GM18861 (cell line): ENCODE measurements at regions not wholly inside any gene's neighbourhood (a gene's known extent, or its start where the extent isn't known, plus 50 kb on each side); places are given as distances from the start of the nearest gene placed in this dataset.

ENCODE experiments used
- ATAC-seq: cut with Tn5 transposase; IDR thresholded peaks from one replicate; pipeline ENCODE4 v1.9.1; 2021; ENCODE audit not compliant: unreplicated experiment

DNA sequence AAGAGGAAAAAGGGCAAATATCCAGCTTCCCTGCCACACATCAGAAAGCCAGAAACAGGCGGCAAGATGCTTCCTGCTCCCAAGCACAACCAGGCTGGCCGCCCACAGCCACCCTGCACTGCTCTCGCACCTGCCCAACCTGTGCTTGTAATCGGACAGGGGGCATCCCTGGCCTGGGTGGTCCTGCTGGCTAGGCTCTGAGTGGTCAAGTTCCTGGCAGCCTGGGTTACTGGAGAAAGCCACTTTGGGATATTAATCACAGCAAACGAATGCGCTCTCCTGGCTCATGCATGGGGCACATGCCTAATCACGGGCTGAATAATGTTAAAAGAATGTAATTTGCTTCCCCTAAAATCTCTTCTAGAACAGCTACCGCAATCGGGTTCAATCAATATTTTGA, 442.4 kb downstream of the MCTP2 start:
- no peak for ATAC-seq

DNA sequence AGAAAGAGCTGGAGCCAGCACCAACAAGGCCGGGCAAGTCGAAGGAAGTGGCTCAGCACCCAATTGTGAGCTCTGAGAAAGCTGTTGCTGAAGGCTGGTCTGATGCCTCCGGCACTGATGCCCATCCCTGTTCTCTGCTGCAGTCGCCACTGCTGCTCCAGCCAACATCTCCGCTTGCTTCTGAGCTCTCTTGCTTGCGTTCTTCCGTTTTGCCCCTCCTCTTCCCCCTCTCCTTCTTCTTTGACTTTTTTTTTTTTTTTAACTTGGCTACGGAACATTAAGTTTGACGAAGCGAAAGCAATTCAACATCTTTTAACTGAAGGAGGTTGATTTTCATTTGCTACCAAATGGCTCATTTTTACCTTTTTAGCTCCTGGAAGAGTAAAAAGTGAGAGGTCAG, 442.9 kb downstream of the MCTP2 start:
- ATAC-seq, result no peak

DNA sequence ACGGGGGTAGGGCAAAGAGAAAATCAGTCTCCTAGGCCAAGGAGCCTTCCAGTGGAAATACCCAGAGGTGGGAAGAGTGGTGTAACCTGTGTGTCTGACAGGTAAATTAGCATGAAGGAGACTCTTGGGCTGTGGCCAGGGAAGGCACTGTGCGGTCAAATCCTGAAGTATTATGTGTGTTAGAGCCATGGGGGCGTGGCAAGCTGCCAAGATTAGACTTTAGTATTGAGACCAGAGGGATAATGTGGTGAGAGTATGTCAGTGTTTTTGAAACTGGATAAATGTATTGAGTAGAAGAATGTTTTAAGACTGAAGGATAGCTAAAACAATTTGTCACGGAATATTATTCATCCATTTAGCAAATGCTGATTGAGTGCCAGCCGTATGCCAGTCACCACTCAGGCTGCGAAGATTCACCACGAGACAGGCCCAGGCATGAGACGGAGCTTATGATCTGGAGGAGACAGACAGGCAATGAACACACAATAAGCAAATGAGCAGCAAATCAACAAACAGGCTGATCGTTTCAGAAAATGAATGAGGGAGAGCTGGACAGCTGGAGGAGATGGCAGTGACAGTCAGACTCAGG, 445.9 kb downstream of the MCTP2 start:
- ATAC-seq, result no peak

DNA sequence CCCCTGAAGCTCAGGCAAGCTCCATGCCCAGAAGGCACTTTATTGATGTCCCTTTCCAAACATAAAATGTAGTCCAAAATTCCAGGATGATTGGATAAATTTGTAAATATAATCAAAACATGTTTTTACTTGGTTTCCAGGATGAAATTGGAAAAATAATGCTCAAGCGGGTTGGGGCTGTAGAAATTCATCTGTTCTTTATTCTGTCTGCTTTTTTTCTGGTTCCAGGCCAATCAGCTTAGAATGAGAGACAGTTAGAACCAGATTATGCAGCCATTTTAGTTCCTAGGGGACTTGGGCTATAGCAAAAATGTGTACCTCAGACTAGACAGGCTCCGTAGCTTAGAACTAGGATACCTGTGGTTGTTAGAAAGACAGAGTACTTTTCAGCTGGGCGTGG, 450.8 kb downstream of the MCTP2 start:
- ATAC-seq, result no peak

DNA sequence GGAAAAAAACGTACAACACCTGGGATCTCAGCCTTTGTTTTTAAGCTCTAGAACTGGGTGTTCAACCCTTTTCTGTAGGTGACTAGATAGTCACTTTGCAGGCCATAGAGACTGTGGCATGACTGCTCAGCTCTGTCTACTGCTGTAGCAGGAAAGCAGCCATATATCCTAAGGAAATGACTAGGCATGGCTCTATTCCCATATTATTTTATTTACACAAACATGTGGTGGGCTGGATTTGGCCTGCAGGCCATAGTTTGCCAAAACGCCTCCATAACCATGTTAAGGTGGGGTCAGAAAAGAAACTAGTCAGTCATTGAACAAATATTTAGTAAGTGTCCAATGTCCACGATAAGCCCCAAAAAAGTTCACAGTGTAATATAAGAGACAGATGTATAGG, 452.5 kb downstream of the MCTP2 start:
- ATAC-seq, result no peak

DNA sequence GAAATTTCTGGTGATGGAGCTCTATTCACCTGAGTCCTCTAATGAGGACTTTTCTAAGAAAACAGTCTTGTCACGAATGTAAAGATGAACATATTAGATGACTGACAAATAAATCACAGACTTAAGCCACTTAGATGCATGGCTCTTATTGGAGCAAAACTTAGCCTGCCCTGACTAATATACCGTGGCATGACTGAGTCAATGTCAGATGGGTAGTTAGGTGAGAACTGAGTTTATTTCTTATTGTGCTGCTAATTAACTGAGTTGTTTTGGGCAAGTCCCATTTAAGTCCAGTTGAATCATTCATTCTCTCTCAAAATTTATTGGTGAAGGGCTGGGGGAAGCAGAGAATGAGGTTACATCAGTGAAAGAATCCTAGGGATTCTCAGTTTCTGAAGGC, 459.8 kb downstream of the MCTP2 start:
- no peak for ATAC-seq

DNA sequence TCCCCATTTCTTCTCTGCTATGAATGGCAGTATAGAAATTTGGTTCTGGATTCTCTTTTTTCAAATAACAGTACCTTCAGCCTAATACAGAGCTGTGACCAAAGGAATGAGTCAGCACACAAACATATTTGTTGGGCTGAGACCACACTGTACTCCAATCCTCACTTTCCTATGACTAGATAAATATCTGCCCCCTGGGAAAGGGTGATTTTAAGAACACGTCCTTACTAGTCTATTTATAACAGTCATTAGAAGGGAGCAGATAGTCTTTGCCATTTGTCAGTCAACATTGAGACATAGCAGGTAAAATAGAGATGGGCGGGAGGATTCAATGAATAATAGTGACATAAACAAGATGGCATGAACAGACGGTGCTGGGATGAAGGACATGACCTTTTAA, 461.3 kb downstream of the MCTP2 start:
- no peak for ATAC-seq

DNA sequence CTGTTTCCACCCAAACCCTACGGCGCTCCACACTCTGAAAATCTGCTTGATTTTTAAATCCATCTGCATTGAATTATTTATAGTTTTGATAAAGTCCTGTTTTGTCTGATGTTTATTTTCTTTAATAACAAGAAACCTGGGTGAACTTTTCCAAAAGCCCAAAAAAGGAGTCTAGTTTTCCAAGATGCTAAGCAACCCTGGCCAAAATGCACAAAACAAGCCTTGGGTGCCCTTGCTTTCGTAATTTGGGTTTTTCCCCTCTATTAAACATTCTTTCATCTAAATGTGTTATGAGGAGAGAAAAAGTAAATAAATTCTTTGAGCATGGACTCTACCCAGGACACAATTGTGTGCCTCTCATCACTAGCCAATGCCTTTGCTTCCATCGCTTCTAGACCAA, 468.9 kb downstream of the MCTP2 start:
- ATAC-seq, result no peak

DNA sequence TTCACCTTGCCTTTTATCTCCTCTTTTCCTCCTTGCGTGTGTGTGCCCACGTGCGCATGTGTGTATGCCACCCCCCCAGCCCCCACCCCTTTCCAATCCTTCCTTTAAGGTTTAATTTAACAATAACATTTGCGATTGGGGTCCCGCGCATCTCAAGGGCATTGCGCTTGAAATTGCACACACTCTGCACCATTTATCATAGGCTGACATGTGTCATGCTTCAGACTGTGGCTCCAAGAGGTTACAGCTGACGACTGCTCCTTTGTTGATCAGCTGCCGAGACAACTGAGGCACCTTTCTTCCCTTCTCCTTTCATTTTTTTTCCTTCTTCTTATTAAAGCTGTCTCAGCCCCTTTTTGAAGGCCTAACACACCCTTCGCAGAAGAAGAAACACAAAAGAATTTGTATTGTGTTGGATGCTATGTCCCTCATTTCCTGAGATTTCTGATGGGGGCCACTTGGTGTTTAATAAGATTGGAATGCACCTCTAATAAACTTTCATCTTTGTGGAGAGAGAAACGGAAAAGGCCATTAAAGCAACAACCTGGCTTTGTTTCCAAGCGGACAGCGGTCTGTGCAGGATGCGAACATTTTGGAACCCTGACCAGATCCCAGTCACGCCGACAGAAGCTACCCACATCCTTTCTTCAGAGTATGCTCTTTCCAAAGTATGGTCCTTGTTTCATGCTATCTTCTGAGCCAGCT, 470.1 kb downstream of the MCTP2 start:
- no peak for ATAC-seq

DNA sequence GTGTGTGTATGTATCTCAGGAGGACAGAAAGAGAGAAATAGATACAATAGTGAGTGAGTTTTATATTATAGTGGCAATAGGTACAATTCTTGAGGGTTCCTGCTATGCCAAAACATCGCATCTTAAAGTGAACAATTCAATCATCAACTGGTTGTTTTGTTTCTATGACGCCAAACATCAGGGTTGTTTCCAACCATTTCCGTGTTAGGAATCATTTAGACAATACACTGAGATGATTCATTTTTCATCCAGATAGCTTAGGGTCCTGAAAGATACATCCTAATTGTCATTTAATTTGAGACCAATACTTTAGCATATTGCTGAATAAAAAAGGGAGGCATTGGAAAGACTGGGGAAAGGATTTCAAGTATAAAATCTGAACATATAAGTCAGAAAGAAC, 472.2 kb downstream of the MCTP2 start:
- ATAC-seq, result no peak

DNA sequence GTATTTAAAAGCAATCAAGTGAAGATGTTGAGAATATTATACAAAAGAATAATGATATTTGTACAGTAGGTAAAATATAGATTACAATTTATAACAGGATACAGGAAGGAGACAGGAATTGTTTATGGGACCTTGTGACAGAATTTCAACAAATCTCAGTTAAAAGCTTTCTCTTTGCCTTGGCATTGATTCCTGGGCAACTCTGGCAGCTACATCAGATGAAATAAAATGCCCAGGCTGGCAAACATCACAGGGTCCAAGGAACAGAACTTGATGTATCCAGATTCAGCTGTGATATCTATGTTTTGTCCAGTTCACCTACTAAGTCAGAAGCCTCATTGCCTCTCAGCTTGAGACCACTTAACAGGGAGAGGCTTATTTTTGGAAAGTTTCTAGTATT, 473.1 kb downstream of the MCTP2 start:
- ATAC-seq, result no peak

DNA sequence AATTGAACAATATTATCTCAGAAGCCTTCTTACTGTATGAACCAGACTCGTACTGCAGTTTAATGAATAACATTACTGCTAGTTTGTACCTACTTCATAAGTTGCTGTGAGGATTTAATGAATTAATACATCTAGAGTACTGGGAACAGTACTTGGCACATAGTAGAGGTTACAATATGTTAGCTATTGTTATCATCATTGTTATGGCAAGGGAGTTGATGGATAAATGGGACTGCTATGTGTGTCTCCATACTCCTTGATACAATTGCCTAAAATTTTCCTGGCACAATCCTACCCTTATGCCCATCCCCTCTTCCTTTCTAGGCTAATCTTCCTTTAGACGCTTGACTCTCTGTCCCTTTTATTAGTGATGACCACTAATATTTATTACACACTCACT, 473.6 kb downstream of the MCTP2 start:
- ATAC-seq, result no peak

DNA sequence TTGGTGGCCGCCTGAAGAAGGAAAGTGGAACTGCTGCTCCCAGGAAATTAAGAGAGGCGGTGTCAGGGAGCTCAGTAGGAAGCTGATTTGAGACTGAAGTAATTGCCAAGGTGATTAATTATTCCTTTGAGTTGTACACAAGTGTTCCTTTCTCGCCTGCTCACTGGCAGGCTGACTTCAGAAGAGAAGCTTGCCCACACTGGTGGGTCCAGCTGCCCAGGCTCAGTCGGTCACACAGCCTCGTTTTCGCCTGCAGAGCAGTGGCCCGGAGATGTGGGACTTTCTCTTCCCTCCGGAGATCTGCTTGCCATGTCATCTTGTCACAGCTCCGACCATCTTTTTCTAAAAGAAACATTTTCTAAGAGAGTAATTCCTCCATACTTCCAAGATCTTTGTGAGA, 478.0 kb downstream of the MCTP2 start:
- no peak for ATAC-seq

DNA sequence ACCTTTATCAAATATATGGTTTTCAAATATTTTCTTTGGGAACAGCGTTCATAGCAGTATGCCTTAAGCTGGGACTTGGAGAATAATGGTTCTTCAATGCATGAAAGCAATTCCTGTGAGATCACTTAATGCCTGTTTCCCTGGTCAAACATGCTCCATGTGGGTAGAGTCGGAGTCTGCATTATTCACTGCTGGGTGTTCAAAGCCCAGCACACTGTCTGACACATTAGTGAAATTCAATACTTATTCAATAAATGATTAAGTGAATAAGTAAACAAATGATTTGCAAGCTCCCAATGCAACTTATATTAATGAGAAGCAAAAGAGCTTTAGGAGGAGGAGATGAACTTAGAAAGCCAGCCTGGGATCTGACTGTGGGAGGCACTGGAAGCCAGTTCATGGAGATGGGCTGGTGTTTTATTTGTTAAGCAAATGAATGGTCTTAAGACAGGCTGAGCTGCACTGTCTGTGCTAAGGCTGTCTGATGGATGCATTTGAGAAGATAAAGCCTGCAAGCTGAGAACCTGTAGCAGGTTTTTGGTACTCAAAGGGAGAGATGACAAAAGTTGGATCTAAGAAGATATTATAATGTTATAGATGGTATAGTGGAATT, 490.8 kb downstream of the MCTP2 start:
- no peak for ATAC-seq

DNA sequence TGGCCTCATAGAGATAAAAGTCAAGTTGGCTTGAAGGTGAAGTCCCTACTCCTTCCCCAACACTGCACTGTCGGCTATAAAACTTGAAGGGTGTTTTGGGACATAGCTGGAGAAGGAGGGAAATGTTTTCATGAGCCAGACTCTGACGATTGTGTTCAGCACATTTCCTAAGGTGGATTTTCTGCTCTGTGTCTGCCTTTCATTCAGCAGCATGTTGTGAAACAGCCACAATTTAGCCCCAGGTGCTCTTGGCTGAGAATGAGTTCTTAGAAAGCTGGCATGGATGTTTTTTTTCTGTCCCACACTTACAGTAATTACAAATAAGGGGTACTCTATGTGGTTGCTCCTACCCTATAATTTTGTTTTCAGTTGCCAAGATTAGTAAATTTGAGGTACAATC, 492.4 kb downstream of the MCTP2 start:
- no peak for ATAC-seq

DNA sequence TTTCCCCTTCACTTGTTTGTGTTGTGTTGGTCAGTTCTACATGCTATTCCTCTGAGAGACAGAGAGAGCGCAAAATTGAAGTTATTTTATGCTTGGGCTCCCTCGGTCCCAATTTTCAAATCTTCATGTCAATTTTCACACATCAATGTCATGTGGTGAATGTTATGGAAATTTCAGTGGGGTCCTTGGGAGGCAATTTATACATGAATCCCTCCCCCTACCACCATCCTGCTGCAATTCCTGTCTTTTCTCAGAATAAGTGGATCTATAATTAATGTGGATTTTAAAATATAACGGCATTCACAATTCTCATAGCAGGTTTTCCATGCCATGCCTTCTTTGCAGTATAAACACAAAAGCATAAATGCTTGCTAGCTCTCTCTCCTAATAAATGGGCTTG, 499.9 kb downstream of the MCTP2 start:
- ATAC-seq, result no peak

DNA sequence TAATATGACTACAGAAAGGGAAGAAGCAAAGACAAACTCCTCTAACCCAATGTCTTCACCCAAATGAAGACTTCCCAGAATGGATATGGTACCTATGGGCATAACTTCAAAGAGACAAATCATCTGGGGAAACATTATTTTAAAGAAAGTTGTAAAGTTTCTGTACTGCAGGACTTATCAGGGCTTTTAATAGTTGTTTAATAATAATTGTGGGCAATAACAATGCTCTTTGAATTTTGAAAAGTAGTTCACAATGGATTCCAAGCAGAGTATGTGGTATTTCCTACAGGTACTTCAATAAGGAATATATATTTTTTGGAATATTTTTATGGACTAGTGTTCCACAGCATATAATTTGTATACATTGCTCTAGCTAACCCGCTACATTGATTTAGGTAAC, 503.1 kb downstream of the MCTP2 start:
- ATAC-seq, result no peak

DNA sequence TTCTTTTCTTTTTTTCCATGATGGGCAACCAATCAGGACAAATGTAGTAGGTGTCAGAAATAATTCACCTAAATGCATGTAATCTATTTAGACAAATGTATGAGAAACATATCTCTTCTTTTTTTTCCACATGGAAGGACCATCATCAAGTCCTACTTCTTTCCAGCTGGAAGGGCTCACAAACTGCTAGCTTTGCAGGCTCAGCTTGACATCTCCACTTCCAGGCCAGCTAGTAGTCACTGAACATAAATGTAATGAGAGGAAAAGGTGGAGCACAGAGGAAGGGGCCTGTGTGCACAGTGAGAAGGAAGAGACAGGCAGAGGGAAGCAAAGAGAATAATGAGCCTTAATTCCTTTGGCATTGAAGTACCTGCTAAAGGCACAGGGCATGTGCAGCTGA, 504.9 kb downstream of the MCTP2 start:
- no peak for ATAC-seq

DNA sequence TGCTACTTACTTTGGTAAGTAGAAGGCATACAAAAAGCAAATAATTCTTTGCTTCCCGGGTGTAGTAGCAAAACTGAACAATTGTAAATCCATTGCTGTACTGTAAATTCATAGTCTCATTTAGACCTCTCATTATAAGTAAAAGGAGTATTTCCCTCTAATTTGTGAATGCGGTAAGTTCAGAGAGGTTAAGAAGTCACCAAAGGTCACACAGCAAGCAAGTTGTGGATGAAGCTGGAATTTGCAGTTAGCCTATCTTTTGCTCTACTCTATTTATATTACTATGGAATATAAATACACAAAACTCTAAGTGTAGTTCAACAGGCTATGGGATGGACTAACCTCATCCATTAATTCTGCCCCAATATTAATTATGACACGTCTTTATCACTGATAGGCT, 508.3 kb downstream of the MCTP2 start:
- ATAC-seq, result no peak

DNA sequence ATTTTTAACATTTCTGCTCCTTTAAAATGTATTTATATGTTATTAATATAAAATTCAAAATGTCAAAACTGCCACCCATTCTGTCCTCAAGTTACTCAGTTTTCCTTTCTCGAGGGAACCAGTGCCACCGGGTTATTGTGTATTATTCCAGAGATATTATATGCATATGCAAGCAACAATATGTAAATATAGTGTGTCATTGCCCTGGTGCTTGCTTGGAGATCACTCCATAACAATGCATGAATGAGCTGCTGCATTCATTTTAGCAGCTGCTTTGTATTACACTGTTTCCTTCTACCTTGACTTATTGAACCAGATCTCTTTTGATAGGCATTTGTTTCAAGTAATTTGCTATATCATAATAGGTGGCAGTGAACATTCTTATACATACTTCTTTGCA, 509.1 kb downstream of the MCTP2 start:
- ATAC-seq, result no peak

DNA sequence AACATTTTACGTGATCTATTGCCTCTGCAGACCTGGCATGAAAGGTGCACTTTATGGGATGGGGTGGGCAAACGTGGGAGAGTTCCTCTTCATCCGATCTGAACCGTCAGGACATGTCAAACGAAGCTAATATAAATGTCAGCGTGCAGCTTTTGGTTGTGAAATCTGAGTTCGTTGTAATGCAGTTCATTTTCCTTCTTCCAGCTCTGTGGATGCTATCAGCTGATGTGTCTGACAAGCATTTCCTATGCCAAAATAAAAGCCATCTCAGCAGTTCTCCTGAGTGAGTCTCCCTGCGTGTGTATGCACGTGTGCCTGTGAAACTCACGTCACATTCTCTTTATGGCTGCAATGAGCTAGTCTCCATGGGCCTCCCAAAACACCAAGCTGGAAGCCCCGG, 512.3 kb downstream of the MCTP2 start:
- no peak for ATAC-seq

DNA sequence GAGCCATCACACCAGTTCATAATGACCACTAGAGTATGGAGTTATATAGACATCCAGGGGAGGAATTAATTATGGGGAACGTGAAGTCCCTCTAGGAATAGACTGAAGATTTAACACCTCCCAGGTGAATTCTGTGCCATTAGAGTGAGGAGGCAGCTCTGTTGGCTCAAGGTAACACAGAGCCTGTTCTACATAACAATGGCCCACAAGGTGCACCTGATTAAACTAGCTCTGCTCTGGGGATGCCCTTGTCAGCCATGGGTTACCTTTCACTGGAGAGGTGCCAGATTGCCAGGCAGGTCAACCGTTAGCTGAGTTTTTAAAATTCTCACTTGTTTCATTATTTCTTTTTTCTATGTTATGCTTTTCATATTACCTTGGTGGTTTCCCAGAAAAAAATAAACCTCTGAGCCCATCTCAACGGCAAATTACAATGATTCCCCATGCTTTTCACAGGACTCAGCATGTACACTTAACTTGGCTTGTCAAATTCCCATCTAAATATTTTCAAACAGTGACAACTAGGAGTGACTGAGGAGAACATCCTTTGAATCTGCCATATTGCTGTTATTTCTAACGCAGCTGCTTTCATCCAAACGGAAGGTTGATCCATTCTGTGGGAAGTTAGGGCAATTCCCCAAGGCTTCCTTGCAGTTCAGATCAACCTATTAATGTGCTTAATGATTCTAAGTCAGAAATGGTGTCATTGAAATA, 512.9 kb downstream of the MCTP2 start:
- no peak for ATAC-seq
